A673 (cell line): ENCODE measurements at regions not wholly inside any gene's neighbourhood (a gene's known extent, or its start where the extent isn't known, plus 50 kb on each side); places are given as distances from the start of the nearest gene placed in this dataset.

Experiments
- EZH2 ChIP-seq: fragments of 200-600 bp; sonication (generic); IDR thresholded peaks from 2 replicates; pipeline ENCODE4 v1.6.1; 2017; ENCODE audit warnings: borderline replicate concordance, low read depth, mild to moderate bottlenecking, mixed read lengths, antibody characterized with exemption, low read length; ENCODE audit not compliant: poor library complexity, severe bottlenecking
- TF ChIP-seq, protein P1 (sequence below): fragments of 300-800, 200-600 bp; sonication (generic); conservative IDR thresholded peaks from 2 replicates; pipeline ENCODE4 v1.5.1; 2017; ENCODE audit warnings: low read depth, mild to moderate bottlenecking, antibody characterized with exemption, low read length, moderate library complexity, mixed read lengths

DNA sequence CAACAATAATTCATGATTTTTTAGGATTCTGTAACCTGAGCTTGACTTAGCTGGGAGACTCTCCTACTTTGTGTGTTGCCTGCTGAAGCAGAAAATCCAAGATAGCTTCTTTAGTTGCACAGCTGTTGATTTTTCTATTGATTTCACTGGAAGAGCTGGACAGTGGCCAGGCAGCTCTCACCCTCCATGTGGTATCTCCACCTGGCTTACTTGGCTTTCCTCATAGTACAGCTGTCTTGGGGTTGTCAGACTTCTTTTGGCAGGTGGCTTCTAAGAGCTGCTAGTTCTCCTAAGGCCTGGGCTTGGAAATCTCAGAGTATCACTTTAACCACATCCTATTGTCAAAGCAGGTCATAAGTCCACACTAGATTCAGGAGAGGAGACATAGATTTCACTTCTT lies 130.8 kb upstream of the SPON1 start:
- TF ChIP-seq, protein P1, sequence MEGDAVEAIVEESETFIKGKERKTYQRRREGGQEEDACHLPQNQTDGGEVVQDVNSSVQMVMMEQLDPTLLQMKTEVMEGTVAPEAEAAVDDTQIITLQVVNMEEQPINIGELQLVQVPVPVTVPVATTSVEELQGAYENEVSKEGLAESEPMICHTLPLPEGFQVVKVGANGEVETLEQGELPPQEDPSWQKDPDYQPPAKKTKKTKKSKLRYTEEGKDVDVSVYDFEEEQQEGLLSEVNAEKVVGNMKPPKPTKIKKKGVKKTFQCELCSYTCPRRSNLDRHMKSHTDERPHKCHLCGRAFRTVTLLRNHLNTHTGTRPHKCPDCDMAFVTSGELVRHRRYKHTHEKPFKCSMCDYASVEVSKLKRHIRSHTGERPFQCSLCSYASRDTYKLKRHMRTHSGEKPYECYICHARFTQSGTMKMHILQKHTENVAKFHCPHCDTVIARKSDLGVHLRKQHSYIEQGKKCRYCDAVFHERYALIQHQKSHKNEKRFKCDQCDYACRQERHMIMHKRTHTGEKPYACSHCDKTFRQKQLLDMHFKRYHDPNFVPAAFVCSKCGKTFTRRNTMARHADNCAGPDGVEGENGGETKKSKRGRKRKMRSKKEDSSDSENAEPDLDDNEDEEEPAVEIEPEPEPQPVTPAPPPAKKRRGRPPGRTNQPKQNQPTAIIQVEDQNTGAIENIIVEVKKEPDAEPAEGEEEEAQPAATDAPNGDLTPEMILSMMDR: no peak
- TF ChIP-seq EZH2: no peak
